HepG2 (cell line): ENCODE measurements at regions not wholly inside any gene's neighbourhood (a gene's known extent, or its start where the extent isn't known, plus 50 kb on each side); places are given as distances from the start of the nearest gene placed in this dataset.

Experiments
- SP1 ChIP-seq, 2 experiments: fragments of 450-650 bp in 1 of 2; sonication (generic) in 1 of 2; formaldehyde crosslinking in 1 of 2; IDR thresholded peaks; 2 replicates each; pipeline versions ENCODE4 v1.4.0 to v1.6.1; 2016 to 2020; ENCODE audit warnings: missing genetic modification reagents in 1 of 2
- ZNF354B ChIP-seq: sonication (generic); formaldehyde crosslinking; IDR thresholded peaks from 2 replicates; pipeline ENCODE4 v1.8.0; 2022; ENCODE audit warnings: mild to moderate bottlenecking, missing genetic modification reagents
- ZNF362 ChIP-seq: sonication (generic); formaldehyde crosslinking; IDR thresholded peaks from 2 replicates; pipeline ENCODE4 v1.4.0; 2020; ENCODE audit warnings: missing genetic modification reagents, mild to moderate bottlenecking, borderline replicate concordance

DNA sequence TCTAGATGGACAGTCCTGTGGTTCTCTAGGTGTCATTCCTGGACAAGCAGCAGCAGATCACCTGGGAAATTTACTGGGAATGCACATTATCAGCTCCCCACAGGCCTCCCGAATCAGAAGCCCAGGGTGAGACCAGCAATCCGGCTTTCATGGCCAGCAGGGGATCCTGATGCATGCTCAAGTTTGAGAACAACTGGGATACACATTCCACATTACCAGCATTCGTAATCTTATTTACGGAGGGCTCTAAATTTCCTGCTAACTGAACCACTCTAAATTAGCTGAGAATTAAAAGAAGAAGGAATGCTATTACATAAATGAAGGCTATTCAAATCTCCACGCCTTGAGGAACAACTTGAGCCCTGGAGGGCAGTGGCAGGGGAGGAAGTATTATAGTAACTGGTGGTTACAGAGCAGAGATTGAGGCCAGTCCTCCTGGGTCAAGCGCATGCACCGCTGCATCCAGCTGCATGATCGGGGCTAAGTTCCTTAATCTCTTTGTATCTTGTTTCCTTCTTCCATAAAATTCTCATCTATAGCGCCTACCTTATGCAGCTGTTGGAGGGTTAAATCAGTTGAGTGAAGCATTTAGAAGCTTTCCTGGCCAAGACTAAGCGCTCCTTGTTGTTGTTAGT is 403.7 kb downstream of the CDH26 start:
- TF ChIP-seq ZNF354B (CRISPR knock-in tag) (no peak), SP1 (IDR thresholded peaks at IDR 0.05) (no peak), SP1 (CRISPR knock-in tag; IDR thresholded peaks at IDR 0.05) (no peak), ZNF362 (CRISPR knock-in tag) (no peak)
